HL-60 (cell line): ENCODE measurements at regions not wholly inside any gene's neighbourhood (a gene's known extent, or its start where the extent isn't known, plus 50 kb on each side); places are given as distances from the start of the nearest gene placed in this dataset.

Experiments
- DNase-seq, 2 experiments: peaks; one replicate each; pipeline ENCODE4 v3.0.0-alpha.2; 2010 to 2020; ENCODE audit warnings: low read depth in 1 of 2, low spot score in 1 of 2
- H3K27ac ChIP-seq: fragments of 250-450 bp; sonication (Bioruptor Pico); replicated peaks from 2 replicates; pipeline ENCODE4 v1.5.1; 2020; ENCODE audit warnings: mild to moderate bottlenecking, moderate library complexity
- H3K27me3 ChIP-seq: fragments of 250-450 bp; sonication (Bioruptor Pico); 2 replicates; pipeline ENCODE4 v1.5.1; 2021; ENCODE audit warnings: mild to moderate bottlenecking, moderate library complexity; ENCODE audit not compliant: insufficient read depth, poor library complexity, severe bottlenecking
- H3K4me3 ChIP-seq: replicated peaks from 2 replicates; pipeline ENCODE4 v1.5.1; 2011; ENCODE audit warnings: mild to moderate bottlenecking, control low read depth, low read length; ENCODE audit not compliant: insufficient read depth
- CTCF ChIP-seq: IDR thresholded peaks from one replicate; pipeline ENCODE4 v1.5.1; 2011; ENCODE audit warnings: low read length, control low read depth, inconsistent platforms; ENCODE audit not compliant: insufficient read depth
- GABPA ChIP-seq: IDR thresholded peaks from 2 replicates; pipeline ENCODE4 v1.6.1; 2012; ENCODE audit warnings: low read depth
- POLR2AphosphoS5 ChIP-seq: IDR thresholded peaks from 2 replicates; pipeline ENCODE4 v1.6.1; 2012; ENCODE audit warnings: low read depth
- REST ChIP-seq: IDR thresholded peaks from 2 replicates; pipeline ENCODE4 v1.6.1; 2012; ENCODE audit warnings: low read depth; ENCODE audit not compliant: insufficient replicate concordance
- SPI1 ChIP-seq: IDR thresholded peaks from 2 replicates; pipeline ENCODE4 v1.6.1; 2012; ENCODE audit warnings: low read depth, mild to moderate bottlenecking, borderline replicate concordance

GRCh38 chr2:133768256-133768655 is 200.0 kb upstream of the NCKAP5 start:
- no peak overlapping the region for H3K27ac ChIP-seq
- no peak for DNase-seq

GRCh38 chr2:133768658-133769435 is 200.6 kb upstream of the NCKAP5 start:
- no peak for DNase-seq
- H3K27ac ChIP-seq, result no peak overlapping the region

More at GRCh38 chr2:133768256-133768655, 200.0 kb upstream of the NCKAP5 start:
- Histone ChIP-seq H3K4me3 (no peak overlapping the region), H3K27me3 (no peaks in the 10 kb centered on the region)
- TF ChIP-seq POLR2AphosphoS5 (no peak), REST (no peak), SPI1 (no peak), GABPA (no peak), CTCF (no peak)

More at GRCh38 chr2:133768658-133769435, 200.6 kb upstream of the NCKAP5 start:
- TF ChIP-seq GABPA (no peak), REST (no peak), POLR2AphosphoS5 (no peak), SPI1 (no peak), CTCF (no peak)
- H3K27me3 ChIP-seq, result no peaks in the 10 kb centered on the region
- no peak overlapping the region for H3K4me3 ChIP-seq
